ENCODE measurements at regions not wholly inside any gene's neighbourhood (a gene's known extent, or its start where the extent isn't known, plus 50 kb on each side); places are given as distances from the start of the nearest gene placed in this dataset.

- TF ChIP-seq, protein P1, sequence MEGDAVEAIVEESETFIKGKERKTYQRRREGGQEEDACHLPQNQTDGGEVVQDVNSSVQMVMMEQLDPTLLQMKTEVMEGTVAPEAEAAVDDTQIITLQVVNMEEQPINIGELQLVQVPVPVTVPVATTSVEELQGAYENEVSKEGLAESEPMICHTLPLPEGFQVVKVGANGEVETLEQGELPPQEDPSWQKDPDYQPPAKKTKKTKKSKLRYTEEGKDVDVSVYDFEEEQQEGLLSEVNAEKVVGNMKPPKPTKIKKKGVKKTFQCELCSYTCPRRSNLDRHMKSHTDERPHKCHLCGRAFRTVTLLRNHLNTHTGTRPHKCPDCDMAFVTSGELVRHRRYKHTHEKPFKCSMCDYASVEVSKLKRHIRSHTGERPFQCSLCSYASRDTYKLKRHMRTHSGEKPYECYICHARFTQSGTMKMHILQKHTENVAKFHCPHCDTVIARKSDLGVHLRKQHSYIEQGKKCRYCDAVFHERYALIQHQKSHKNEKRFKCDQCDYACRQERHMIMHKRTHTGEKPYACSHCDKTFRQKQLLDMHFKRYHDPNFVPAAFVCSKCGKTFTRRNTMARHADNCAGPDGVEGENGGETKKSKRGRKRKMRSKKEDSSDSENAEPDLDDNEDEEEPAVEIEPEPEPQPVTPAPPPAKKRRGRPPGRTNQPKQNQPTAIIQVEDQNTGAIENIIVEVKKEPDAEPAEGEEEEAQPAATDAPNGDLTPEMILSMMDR (IDR thresholded peaks at IDR 0.05 in 8 of 11, conservative IDR thresholded peaks at IDR 0.05 in 3 of 11): no peak
- TF ChIP-seq POLR2AphosphoS5 (IDR thresholded peaks at IDR 0.05): no peak
Observed at GRCh38 chr21:20537130-20537529, 461.1 kb upstream of the NCAM2 start.
